ENCODE measurements at regions not wholly inside any gene's neighbourhood (a gene's known extent, or its start where the extent isn't known, plus 50 kb on each side); places are given as distances from the start of the nearest gene placed in this dataset.

DNA sequence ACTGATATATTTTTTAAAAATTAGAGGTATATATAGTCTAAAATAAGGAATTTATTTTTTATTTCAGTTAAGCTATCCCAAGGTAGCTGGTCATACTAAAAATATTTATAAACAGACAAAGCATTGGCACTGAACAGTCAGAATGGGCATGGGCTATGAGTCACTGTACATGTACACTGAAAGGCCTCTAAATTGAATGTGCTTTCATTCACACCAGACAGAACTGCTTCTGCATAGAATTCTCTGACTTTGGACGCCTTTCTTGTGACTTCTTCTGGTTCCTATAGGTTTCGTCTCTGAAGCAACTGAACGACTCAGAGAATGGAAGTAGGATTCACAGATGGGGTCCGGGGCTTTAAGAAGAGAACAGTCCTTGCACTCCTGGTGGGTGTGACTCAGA is 394.8 kb upstream of the MEF2C start:
- TF ChIP-seq, protein P1, sequence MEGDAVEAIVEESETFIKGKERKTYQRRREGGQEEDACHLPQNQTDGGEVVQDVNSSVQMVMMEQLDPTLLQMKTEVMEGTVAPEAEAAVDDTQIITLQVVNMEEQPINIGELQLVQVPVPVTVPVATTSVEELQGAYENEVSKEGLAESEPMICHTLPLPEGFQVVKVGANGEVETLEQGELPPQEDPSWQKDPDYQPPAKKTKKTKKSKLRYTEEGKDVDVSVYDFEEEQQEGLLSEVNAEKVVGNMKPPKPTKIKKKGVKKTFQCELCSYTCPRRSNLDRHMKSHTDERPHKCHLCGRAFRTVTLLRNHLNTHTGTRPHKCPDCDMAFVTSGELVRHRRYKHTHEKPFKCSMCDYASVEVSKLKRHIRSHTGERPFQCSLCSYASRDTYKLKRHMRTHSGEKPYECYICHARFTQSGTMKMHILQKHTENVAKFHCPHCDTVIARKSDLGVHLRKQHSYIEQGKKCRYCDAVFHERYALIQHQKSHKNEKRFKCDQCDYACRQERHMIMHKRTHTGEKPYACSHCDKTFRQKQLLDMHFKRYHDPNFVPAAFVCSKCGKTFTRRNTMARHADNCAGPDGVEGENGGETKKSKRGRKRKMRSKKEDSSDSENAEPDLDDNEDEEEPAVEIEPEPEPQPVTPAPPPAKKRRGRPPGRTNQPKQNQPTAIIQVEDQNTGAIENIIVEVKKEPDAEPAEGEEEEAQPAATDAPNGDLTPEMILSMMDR (IDR thresholded peaks at IDR 0.05): no peak
- TF ChIP-seq POLR2A (IDR thresholded peaks at IDR 0.05; ENCODE audit: low read depth): no peak

All from esophagus muscularis mucosa (tissue), 3 donors.